WTC11 (cell line): ENCODE measurements at regions not wholly inside any gene's neighbourhood (a gene's known extent, or its start where the extent isn't known, plus 50 kb on each side); places are given as distances from the start of the nearest gene placed in this dataset.

Experiments
- ATAC-seq: fragments of 200-7000 bp; cut with Tn5 transposase; 2 replicates; pipeline ENCODE4 v1.10.0; 2021; ENCODE audit warnings: mild to moderate bottlenecking, moderate library complexity
- CTCF ChIA-PET: fragments of 300-600 bp; sonication (Branson Sonifier 250); formaldehyde crosslinking; loops from one replicate; lab custom pipeline; 2021; ENCODE audit warnings: antibody characterized with exemption; lab: Charles Lee
- POLR2A ChIA-PET: fragments of 350-600 bp; sonication (Branson Sonifier 250); formaldehyde crosslinking; loops from one replicate; lab custom pipeline; 2021; ENCODE audit warnings: antibody characterized with exemption; lab: Charles Lee
- DNase-seq: peaks from one replicate; pipeline ENCODE4 v3.0.0; 2021; ENCODE audit warnings: low spot score
- H3K27ac Mint-ChIP-seq: 2 replicates; pipeline ENCODE4 v1.8.0; 2021; ENCODE audit warnings: mixed read lengths
- H3K27me3 Mint-ChIP-seq: 2 replicates; pipeline ENCODE4 v1.8.0; 2021; ENCODE audit warnings: low read depth, mild to moderate bottlenecking, moderate library complexity, mixed read lengths
- H3K36me3 Mint-ChIP-seq: 2 replicates; pipeline ENCODE4 v1.8.0; 2021; ENCODE audit warnings: mixed read lengths
- H3K4me1 Mint-ChIP-seq: 2 replicates; pipeline ENCODE4 v1.8.0; 2022; ENCODE audit warnings: mixed read lengths
- H3K4me3 Mint-ChIP-seq: 2 replicates; pipeline ENCODE4 v1.8.0; 2021; ENCODE audit warnings: mild to moderate bottlenecking, moderate library complexity, mixed read lengths
- H3K9me3 Mint-ChIP-seq: 2 replicates; pipeline ENCODE4 v1.8.0; 2021; ENCODE audit warnings: mixed read lengths
- ESRRA ChIP-seq: sonication (generic); formaldehyde crosslinking; IDR thresholded peaks from 2 replicates; pipeline ENCODE4 v1.8.1; 2022; ENCODE audit warnings: mild to moderate bottlenecking, missing genetic modification reagents, borderline replicate concordance
- ETV6 ChIP-seq: sonication (generic); formaldehyde crosslinking; IDR thresholded peaks from 2 replicates; pipeline ENCODE4 v1.8.1; 2022; ENCODE audit warnings: mild to moderate bottlenecking, missing genetic modification reagents
- IRF2 ChIP-seq: sonication (generic); formaldehyde crosslinking; IDR thresholded peaks from 2 replicates; pipeline ENCODE4 v1.8.0; 2022; ENCODE audit warnings: low read depth, missing genetic modification reagents, borderline replicate concordance
- JAZF1 ChIP-seq: fragments of 250-450 bp; sonication (Bioruptor Pico); IDR thresholded peaks from 2 replicates; pipeline ENCODE4 v1.9.0; 2021; ENCODE audit warnings: moderate library complexity, mild to moderate bottlenecking, inconsistent platforms
- MYBL2 ChIP-seq: sonication (generic); formaldehyde crosslinking; IDR thresholded peaks from 2 replicates; pipeline ENCODE4 v1.8.1; 2023; ENCODE audit warnings: mild to moderate bottlenecking, moderate library complexity, missing genetic modification reagents
- NFATC4 ChIP-seq: fragments of 250-450 bp; sonication (Bioruptor Pico); IDR thresholded peaks from 2 replicates; pipeline ENCODE4 v1.9.0; 2021; ENCODE audit warnings: mild to moderate bottlenecking
- NR2C2 ChIP-seq: sonication (generic); formaldehyde crosslinking; IDR thresholded peaks from 2 replicates; pipeline ENCODE4 v1.8.0; 2022; ENCODE audit warnings: mild to moderate bottlenecking, missing genetic modification reagents
- SMAD4 ChIP-seq: sonication (generic); formaldehyde crosslinking; IDR thresholded peaks from 2 replicates; pipeline ENCODE4 v1.8.0; 2022; ENCODE audit warnings: mild to moderate bottlenecking, missing genetic modification reagents
- SOX15 ChIP-seq: fragments of 250-450 bp; sonication (Bioruptor Pico); IDR thresholded peaks from 2 replicates; pipeline ENCODE4 v1.9.0; 2021; ENCODE audit warnings: mild to moderate bottlenecking
- TEAD4 ChIP-seq: sonication (generic); formaldehyde crosslinking; IDR thresholded peaks from 2 replicates; pipeline ENCODE4 v1.8.0; 2022; ENCODE audit warnings: mild to moderate bottlenecking, missing genetic modification reagents
- TF ChIP-seq, protein P1 (sequence below): sonication (generic); formaldehyde crosslinking; IDR thresholded peaks from 2 replicates; pipeline ENCODE4 v1.8.1; 2022; ENCODE audit warnings: low read depth, missing genetic modification reagents, borderline replicate concordance
- TF ChIP-seq, protein P2 (sequence below): sonication (generic); formaldehyde crosslinking; IDR thresholded peaks from 2 replicates; pipeline ENCODE4 v1.8.1; 2022; ENCODE audit warnings: mild to moderate bottlenecking, moderate library complexity, missing genetic modification reagents
- TF ChIP-seq, protein P3 (sequence below): sonication (generic); formaldehyde crosslinking; IDR thresholded peaks from 2 replicates; pipeline ENCODE4 v1.8.1; 2023; ENCODE audit warnings: mild to moderate bottlenecking, missing genetic modification reagents
- TF ChIP-seq, protein P4 (sequence below): sonication (generic); formaldehyde crosslinking; conservative IDR thresholded peaks from 2 replicates; pipeline ENCODE4 v1.8.1; 2022; ENCODE audit warnings: mild to moderate bottlenecking, missing genetic modification reagents
- TF ChIP-seq, protein P5 (sequence below): fragments of 250-450 bp; sonication (Bioruptor Pico); IDR thresholded peaks from 2 replicates; pipeline ENCODE4 v1.9.0; 2021; ENCODE audit warnings: mild to moderate bottlenecking
- TF ChIP-seq, protein P6 (sequence below): sonication (generic); formaldehyde crosslinking; IDR thresholded peaks from 2 replicates; pipeline ENCODE4 v1.8.1; 2023; ENCODE audit warnings: mild to moderate bottlenecking, missing genetic modification reagents, borderline replicate concordance

DNA sequence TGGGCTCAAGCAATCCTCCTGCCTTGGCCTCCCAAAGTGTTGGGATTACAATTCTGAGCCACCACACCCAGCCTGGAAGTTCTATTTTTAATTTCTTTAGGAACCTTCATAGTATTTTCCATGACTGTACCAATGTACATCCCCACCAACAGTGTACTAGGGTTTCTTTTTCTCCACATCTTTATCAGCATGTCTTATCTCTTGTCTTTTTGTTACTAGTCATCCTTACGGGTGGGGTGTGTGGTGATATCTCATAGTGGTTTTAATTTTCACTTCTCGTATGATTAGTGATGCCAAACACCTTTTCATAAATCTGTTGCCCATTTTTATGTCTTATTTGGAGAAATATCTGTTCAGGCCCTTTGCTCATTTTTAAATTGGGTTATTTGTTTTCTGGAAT, 123.0 kb upstream of the MEF2C start:
- peaks cover 8% of the 10 kb centered on the region for H3K4me1 Mint-ChIP-seq
- ChIA-PET CTCF (no interaction called here), POLR2A (no interaction called here)
- H3K9me3 Mint-ChIP-seq, result peaks cover 18% of the 10 kb centered on the region
- no peak overlapping the region for H3K27ac Mint-ChIP-seq
- no peaks in the 10 kb centered on the region for H3K27me3 Mint-ChIP-seq
- ATAC-seq, result no peak
- DNase-seq, result no peak
- peaks cover 6% of the 10 kb centered on the region for H3K36me3 Mint-ChIP-seq
- no peak overlapping the region for H3K4me3 Mint-ChIP-seq
- TF ChIP-seq, protein P1, sequence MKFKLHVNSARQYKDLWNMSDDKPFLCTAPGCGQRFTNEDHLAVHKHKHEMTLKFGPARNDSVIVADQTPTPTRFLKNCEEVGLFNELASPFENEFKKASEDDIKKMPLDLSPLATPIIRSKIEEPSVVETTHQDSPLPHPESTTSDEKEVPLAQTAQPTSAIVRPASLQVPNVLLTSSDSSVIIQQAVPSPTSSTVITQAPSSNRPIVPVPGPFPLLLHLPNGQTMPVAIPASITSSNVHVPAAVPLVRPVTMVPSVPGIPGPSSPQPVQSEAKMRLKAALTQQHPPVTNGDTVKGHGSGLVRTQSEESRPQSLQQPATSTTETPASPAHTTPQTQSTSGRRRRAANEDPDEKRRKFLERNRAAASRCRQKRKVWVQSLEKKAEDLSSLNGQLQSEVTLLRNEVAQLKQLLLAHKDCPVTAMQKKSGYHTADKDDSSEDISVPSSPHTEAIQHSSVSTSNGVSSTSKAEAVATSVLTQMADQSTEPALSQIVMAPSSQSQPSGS (CRISPR knock-in tag), result no peak
- TF ChIP-seq TEAD4, result no peak
- TF ChIP-seq, protein P2, sequence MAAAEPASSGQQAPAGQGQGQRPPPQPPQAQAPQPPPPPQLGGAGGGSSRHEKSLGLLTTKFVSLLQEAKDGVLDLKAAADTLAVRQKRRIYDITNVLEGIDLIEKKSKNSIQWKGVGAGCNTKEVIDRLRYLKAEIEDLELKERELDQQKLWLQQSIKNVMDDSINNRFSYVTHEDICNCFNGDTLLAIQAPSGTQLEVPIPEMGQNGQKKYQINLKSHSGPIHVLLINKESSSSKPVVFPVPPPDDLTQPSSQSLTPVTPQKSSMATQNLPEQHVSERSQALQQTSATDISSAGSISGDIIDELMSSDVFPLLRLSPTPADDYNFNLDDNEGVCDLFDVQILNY (CRISPR knock-in tag), result no peak
- TF ChIP-seq, protein P3, sequence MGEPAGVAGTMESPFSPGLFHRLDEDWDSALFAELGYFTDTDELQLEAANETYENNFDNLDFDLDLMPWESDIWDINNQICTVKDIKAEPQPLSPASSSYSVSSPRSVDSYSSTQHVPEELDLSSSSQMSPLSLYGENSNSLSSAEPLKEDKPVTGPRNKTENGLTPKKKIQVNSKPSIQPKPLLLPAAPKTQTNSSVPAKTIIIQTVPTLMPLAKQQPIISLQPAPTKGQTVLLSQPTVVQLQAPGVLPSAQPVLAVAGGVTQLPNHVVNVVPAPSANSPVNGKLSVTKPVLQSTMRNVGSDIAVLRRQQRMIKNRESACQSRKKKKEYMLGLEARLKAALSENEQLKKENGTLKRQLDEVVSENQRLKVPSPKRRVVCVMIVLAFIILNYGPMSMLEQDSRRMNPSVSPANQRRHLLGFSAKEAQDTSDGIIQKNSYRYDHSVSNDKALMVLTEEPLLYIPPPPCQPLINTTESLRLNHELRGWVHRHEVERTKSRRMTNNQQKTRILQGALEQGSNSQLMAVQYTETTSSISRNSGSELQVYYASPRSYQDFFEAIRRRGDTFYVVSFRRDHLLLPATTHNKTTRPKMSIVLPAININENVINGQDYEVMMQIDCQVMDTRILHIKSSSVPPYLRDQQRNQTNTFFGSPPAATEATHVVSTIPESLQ (CRISPR knock-in tag), result no peak
- no peak for TF ChIP-seq ESRRA
- TF ChIP-seq, all 79 proteins: peak for 0

DNA sequence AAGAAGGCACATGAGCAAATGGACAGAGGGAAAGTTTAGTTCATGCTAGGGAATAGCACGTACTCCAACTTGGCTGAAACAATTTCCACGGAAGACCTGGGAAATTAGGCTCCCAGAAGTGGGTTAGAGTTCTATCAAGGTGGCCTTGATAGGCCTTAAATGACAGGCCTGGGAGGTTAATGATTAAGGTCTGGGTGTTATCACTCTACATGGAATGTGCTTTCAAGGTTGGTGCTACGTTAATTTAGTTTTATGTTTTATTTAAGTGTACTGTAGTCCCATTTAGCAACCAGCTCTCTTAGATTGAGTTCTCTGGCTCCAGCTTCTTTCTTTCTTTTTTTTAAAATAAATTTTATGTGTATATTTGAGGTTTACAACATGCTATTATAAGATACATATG, 121.4 kb upstream of the MEF2C start:
- no peak overlapping the region for H3K4me3 Mint-ChIP-seq
- ChIA-PET POLR2A (no interaction called here), CTCF (no interaction called here)
- no peak overlapping the region for H3K27ac Mint-ChIP-seq
- TF ChIP-seq SOX15 (no peak), NR2C2 (CRISPR knock-in tag) (no peak), NFATC4 (CRISPR knock-in tag) (no peak), IRF2 (CRISPR knock-in tag) (no peak), SMAD4 (CRISPR knock-in tag) (no peak), MYBL2 (CRISPR knock-in tag) (no peak), JAZF1 (CRISPR knock-in tag) (no peak), ETV6 (CRISPR knock-in tag) (no peak), TEAD4 (no peak)
- TF ChIP-seq, protein P4, sequence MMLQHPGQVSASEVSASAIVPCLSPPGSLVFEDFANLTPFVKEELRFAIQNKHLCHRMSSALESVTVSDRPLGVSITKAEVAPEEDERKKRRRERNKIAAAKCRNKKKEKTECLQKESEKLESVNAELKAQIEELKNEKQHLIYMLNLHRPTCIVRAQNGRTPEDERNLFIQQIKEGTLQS (CRISPR knock-in tag), result no peak
- TF ChIP-seq, protein P5, sequence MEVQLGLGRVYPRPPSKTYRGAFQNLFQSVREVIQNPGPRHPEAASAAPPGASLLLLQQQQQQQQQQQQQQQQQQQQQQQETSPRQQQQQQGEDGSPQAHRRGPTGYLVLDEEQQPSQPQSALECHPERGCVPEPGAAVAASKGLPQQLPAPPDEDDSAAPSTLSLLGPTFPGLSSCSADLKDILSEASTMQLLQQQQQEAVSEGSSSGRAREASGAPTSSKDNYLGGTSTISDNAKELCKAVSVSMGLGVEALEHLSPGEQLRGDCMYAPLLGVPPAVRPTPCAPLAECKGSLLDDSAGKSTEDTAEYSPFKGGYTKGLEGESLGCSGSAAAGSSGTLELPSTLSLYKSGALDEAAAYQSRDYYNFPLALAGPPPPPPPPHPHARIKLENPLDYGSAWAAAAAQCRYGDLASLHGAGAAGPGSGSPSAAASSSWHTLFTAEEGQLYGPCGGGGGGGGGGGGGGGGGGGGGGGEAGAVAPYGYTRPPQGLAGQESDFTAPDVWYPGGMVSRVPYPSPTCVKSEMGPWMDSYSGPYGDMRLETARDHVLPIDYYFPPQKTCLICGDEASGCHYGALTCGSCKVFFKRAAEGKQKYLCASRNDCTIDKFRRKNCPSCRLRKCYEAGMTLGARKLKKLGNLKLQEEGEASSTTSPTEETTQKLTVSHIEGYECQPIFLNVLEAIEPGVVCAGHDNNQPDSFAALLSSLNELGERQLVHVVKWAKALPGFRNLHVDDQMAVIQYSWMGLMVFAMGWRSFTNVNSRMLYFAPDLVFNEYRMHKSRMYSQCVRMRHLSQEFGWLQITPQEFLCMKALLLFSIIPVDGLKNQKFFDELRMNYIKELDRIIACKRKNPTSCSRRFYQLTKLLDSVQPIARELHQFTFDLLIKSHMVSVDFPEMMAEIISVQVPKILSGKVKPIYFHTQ (CRISPR knock-in tag), result no peak
- TF ChIP-seq, protein P6, sequence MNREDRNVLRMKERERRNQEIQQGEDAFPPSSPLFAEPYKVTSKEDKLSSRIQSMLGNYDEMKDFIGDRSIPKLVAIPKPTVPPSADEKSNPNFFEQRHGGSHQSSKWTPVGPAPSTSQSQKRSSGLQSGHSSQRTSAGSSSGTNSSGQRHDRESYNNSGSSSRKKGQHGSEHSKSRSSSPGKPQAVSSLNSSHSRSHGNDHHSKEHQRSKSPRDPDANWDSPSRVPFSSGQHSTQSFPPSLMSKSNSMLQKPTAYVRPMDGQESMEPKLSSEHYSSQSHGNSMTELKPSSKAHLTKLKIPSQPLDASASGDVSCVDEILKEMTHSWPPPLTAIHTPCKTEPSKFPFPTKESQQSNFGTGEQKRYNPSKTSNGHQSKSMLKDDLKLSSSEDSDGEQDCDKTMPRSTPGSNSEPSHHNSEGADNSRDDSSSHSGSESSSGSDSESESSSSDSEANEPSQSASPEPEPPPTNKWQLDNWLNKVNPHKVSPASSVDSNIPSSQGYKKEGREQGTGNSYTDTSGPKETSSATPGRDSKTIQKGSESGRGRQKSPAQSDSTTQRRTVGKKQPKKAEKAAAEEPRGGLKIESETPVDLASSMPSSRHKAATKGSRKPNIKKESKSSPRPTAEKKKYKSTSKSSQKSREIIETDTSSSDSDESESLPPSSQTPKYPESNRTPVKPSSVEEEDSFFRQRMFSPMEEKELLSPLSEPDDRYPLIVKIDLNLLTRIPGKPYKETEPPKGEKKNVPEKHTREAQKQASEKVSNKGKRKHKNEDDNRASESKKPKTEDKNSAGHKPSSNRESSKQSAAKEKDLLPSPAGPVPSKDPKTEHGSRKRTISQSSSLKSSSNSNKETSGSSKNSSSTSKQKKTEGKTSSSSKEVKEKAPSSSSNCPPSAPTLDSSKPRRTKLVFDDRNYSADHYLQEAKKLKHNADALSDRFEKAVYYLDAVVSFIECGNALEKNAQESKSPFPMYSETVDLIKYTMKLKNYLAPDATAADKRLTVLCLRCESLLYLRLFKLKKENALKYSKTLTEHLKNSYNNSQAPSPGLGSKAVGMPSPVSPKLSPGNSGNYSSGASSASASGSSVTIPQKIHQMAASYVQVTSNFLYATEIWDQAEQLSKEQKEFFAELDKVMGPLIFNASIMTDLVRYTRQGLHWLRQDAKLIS (CRISPR knock-in tag), result no peak
- no peaks in the 10 kb centered on the region for H3K27me3 Mint-ChIP-seq
- H3K36me3 Mint-ChIP-seq, result peaks cover 6% of the 10 kb centered on the region
- no peaks in the 10 kb centered on the region for H3K4me1 Mint-ChIP-seq
- no peak for ATAC-seq
- H3K9me3 Mint-ChIP-seq, result peaks cover 18% of the 10 kb centered on the region
- no peak for DNase-seq
